Right atrium auricular region (tissue), 2 donors: ENCODE measurements at regions not wholly inside any gene's neighbourhood (a gene's known extent, or its start where the extent isn't known, plus 50 kb on each side); places are given as distances from the start of the nearest gene placed in this dataset.
A peak's percentile ranks its signal among the peaks of the same experiment; 100 is the strongest.

Source experiments
- DNase-seq: peaks from one replicate; pipeline ENCODE4 v3.0.0-alpha.2; 2019; ENCODE audit warnings: low spot score
- H3K27ac ChIP-seq, 2 donors: fragments of 200-600 bp; sonication (generic); 1 replicate in 1 of 2; 2 replicates in 1 of 2; pipeline ENCODE4 v1.5.1; 2016 to 2019
- H3K27me3 ChIP-seq, 2 donors: fragments of 200-600 bp; sonication (generic); one replicate each; pipeline versions ENCODE4 v1.5.1 to v1.6.0; 2017 to 2019
- H3K36me3 ChIP-seq: fragments of 200-600 bp; sonication (generic); one replicate; pipeline ENCODE4 v1.5.1; 2016
- H3K4me1 ChIP-seq, 2 donors: fragments of 200-600 bp; sonication (generic); one replicate each; pipeline versions ENCODE4 v1.5.1 to v1.6.0; 2017 to 2019
- H3K4me3 ChIP-seq, 2 donors: fragments of 200-600 bp; sonication (generic); 1 replicate in 1 of 2; 2 replicates in 1 of 2; pipeline ENCODE4 v1.5.1; 2017 to 2019; ENCODE audit warnings: mild to moderate bottlenecking in 1 of 2, moderate library complexity in 1 of 2
- H3K9me3 ChIP-seq, 2 donors: fragments of 200-600 bp; sonication (generic); one replicate each; pipeline ENCODE4 v1.5.1; 2019
- TF ChIP-seq, protein P1 (sequence below), 2 donors: fragments of 200-600 bp; sonication (generic); IDR thresholded peaks; one replicate each; pipeline ENCODE4 v1.5.1; 2019; ENCODE audit warnings: antibody characterized with exemption in 2 of 2

DNA sequence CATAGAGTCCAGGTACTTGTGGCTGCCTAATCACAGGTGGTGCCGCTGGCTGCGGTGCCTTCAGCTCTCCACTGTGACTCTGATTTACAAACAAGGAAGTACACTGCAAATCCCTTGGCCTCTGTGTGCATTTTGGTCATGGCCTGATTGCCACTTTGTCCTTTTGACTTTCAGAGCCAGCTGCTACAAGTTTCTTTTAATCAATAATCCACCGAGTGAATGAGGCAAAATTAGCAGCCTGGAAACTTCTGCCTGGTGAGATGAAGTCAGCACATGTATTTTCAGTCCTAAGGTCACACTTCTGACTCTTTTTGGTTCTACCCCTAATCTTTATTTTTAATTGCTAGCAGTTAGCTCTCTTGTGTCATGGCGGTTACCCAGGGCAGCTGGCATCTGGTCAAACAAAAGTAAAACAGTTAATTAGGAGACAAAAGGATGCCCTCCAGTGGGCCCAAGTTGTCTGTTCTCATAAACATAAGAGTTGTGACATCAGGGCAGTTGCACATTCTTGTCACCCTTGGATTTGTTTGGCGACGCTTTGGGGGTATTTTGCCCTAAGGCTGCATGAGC lies 62.3 kb upstream of the LNX1 start:
- TF ChIP-seq, protein P1, sequence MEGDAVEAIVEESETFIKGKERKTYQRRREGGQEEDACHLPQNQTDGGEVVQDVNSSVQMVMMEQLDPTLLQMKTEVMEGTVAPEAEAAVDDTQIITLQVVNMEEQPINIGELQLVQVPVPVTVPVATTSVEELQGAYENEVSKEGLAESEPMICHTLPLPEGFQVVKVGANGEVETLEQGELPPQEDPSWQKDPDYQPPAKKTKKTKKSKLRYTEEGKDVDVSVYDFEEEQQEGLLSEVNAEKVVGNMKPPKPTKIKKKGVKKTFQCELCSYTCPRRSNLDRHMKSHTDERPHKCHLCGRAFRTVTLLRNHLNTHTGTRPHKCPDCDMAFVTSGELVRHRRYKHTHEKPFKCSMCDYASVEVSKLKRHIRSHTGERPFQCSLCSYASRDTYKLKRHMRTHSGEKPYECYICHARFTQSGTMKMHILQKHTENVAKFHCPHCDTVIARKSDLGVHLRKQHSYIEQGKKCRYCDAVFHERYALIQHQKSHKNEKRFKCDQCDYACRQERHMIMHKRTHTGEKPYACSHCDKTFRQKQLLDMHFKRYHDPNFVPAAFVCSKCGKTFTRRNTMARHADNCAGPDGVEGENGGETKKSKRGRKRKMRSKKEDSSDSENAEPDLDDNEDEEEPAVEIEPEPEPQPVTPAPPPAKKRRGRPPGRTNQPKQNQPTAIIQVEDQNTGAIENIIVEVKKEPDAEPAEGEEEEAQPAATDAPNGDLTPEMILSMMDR (IDR thresholded peaks at IDR 0.05): no peak
- Histone ChIP-seq H3K9me3 (no peaks in the 10 kb centered on the region), H3K27me3 (no peaks in the 10 kb centered on the region), H3K4me3 (no peak overlapping the region), H3K27ac (peak overlapping the region in 1 of 2 donors; percentile 15), H3K36me3 (no peaks in the 10 kb centered on the region), H3K4me1 (peaks cover 0 to 23% of the 10 kb centered on the region in 2 donors)
- DNase-seq: no peak

DNA sequence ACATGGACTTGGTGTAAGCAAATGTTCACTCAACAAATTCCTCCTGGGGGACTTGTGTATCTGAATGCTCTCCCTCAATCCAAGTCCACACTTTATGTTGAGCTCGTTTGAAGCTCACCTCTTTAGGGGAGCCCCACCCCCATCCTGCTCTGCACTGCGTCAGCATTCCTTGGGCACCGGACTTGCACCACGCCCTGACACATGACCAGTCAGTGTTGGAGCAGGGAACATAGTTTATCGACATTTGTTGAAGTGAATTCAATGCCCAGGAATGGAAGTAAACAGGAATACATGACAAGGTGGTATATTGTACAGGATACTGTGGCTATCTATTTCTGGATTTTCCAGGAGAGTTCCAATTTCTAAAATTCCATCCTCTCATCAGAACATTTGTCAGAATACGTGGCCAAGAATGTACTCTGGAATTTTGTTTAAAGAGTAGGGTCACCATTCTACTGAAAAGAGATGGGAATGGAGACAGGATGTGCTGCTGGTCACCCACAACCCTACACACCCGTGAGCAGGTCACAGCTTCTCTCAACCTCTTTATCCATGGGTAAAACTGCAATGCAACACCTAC lies 60.0 kb upstream of the LNX1 start:
- peaks cover 0 to 23% of the 10 kb centered on the region in 2 donors for H3K4me1 ChIP-seq
- H3K27ac ChIP-seq: peak overlapping the region; percentile 8 to 36
- TF ChIP-seq, protein P1 (IDR thresholded peaks at IDR 0.05): no peak
- H3K9me3 ChIP-seq: no peaks in the 10 kb centered on the region
- no peaks in the 10 kb centered on the region for H3K27me3 ChIP-seq
- DNase-seq: no peak
- H3K4me3 ChIP-seq: peak overlapping the region; percentile 21 to 34
- no peaks in the 10 kb centered on the region for H3K36me3 ChIP-seq

DNA sequence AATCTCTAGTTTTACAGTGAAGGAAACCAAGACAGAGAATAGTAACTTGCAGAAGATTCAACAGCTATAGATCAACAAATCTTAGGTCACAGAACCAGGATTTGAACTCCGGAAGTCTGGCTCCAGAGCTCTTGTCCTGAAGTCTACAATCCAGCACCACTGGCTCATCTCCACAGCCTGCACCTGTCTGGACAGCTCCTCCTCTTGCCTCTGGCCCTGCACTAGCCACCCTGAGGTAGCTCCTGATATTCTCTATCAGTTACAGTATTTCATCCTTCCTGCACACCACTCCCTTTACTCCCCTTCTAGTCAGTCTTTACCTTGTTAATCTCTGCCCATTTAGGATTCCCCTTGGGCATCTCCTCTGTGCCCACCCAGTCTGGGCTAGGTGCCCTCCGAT lies 58.1 kb upstream of the LNX1 start:
- no peak for DNase-seq
- Histone ChIP-seq H3K4me1 (peaks cover 0 to 15% of the 10 kb centered on the region in 2 donors), H3K27ac (no peak overlapping the region), H3K27me3 (no peaks in the 10 kb centered on the region), H3K9me3 (no peaks in the 10 kb centered on the region), H3K36me3 (no peaks in the 10 kb centered on the region), H3K4me3 (peak overlapping the region in 1 of 2 donors; percentile 0)
- TF ChIP-seq, protein P1 (IDR thresholded peaks at IDR 0.05): no peak

- Histone ChIP-seq H3K27ac (no peak overlapping the region), H3K27me3 (no peaks in the 10 kb centered on the region), H3K4me1 (peaks cover 0 to 6% of the 10 kb centered on the region in 2 donors), H3K9me3 (no peaks in the 10 kb centered on the region), H3K4me3 (no peak overlapping the region), H3K36me3 (no peaks in the 10 kb centered on the region)
- TF ChIP-seq, protein P1 (IDR thresholded peaks at IDR 0.05): no peak
- no peak for DNase-seq
Observed at GRCh38 chr4:53647547-53647946, 56.3 kb upstream of the LNX1 start.

- no peak overlapping the region for H3K27ac ChIP-seq
- DNase-seq: no peak
- no peaks in the 10 kb centered on the region for H3K36me3 ChIP-seq
- no peaks in the 10 kb centered on the region for H3K27me3 ChIP-seq
- TF ChIP-seq, protein P1 (IDR thresholded peaks at IDR 0.05): no peak
- no peak overlapping the region for H3K4me3 ChIP-seq
- peaks cover 0 to 6% of the 10 kb centered on the region in 2 donors for H3K4me1 ChIP-seq
- H3K9me3 ChIP-seq: no peaks in the 10 kb centered on the region
Observed at GRCh38 chr4:53646795-53647194, 55.5 kb upstream of the LNX1 start.

- TF ChIP-seq, protein P1 (IDR thresholded peaks at IDR 0.05): no peak
- no peak overlapping the region for H3K27ac ChIP-seq
Observed at GRCh38 chr4:53645108-53645507, 53.8 kb upstream of the LNX1 start.

More at GRCh38 chr4:53645108-53645507, 53.8 kb upstream of the LNX1 start:
- no peaks in the 10 kb centered on the region for H3K27me3 ChIP-seq
- no peaks in the 10 kb centered on the region for H3K36me3 ChIP-seq
- H3K4me3 ChIP-seq: no peak overlapping the region
- H3K9me3 ChIP-seq: no peaks in the 10 kb centered on the region
- no peak for DNase-seq
- H3K4me1 ChIP-seq: peaks cover 0 to 19% of the 10 kb centered on the region in 2 donors
